ENCODE measurements at regions not wholly inside any gene's neighbourhood (a gene's known extent, or its start where the extent isn't known, plus 50 kb on each side); places are given as distances from the start of the nearest gene placed in this dataset.

GRCh38 chr10:105605104-105605503 is 964.0 kb downstream of the SORCS3 start:
- Mint-ChIP-seq H3K36me3 (peaks cover 3% of the 10 kb centered on the region), H3K9me3 (peaks cover 12% of the 10 kb centered on the region), H3K4me1 (peaks cover 2% of the 10 kb centered on the region)

GRCh38 chr10:105598207-105598606 is 957.1 kb downstream of the SORCS3 start:
- TF ChIP-seq, protein P1, sequence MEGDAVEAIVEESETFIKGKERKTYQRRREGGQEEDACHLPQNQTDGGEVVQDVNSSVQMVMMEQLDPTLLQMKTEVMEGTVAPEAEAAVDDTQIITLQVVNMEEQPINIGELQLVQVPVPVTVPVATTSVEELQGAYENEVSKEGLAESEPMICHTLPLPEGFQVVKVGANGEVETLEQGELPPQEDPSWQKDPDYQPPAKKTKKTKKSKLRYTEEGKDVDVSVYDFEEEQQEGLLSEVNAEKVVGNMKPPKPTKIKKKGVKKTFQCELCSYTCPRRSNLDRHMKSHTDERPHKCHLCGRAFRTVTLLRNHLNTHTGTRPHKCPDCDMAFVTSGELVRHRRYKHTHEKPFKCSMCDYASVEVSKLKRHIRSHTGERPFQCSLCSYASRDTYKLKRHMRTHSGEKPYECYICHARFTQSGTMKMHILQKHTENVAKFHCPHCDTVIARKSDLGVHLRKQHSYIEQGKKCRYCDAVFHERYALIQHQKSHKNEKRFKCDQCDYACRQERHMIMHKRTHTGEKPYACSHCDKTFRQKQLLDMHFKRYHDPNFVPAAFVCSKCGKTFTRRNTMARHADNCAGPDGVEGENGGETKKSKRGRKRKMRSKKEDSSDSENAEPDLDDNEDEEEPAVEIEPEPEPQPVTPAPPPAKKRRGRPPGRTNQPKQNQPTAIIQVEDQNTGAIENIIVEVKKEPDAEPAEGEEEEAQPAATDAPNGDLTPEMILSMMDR (IDR thresholded peaks at IDR 0.05; ENCODE audit: unreplicated experiment), result no peak
- Mint-ChIP-seq H3K27me3 (ENCODE audit: low read depth) (peaks cover 2% of the 10 kb centered on the region), H3K4me3 (no peak overlapping the region), H3K4me1 (peaks cover 4% of the 10 kb centered on the region), H3K9me3 (peaks cover 6% of the 10 kb centered on the region), H3K36me3 (peaks cover 3% of the 10 kb centered on the region), H3K27ac (no peak overlapping the region)
- DNase-seq (ENCODE audit: low spot score in 2 of 2, unreplicated experiment in 2 of 2), result no peak

More at GRCh38 chr10:105605104-105605503, 964.0 kb downstream of the SORCS3 start:
- TF ChIP-seq, protein P1 (IDR thresholded peaks at IDR 0.05; ENCODE audit: unreplicated experiment), result no peak
- no peaks in the 10 kb centered on the region for H3K27me3 Mint-ChIP-seq (ENCODE audit: low read depth)
- DNase-seq (ENCODE audit: low spot score in 2 of 2, unreplicated experiment in 2 of 2), result no peak
- no peak overlapping the region for H3K27ac Mint-ChIP-seq
- no peak overlapping the region for H3K4me3 Mint-ChIP-seq

DNA sequence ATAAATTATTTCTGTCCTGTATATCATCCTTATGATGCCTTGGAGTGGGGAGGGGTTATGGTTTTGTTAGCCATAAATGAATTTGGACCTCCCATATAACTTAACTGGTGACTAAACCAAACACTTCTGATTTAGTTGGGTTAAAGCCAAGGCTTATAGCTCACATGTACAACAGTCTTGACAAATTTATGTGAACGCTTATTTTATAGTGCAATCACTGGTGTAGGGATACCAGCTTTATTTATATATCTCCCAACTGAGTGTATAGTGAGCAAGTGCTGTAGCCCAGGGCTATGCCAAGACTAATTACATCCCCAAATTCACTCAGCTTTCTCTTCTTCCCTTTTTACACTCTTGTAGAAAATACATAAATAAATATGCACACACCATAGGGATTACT is 956.2 kb downstream of the SORCS3 start:
- no peaks in the 10 kb centered on the region for H3K9me3 Mint-ChIP-seq

GRCh38 chr10:105596749-105597148 is 955.7 kb downstream of the SORCS3 start:
- Mint-ChIP-seq H3K9me3 (no peaks in the 10 kb centered on the region), H3K4me3 (no peak overlapping the region), H3K27me3 (ENCODE audit: low read depth) (peaks cover 2% of the 10 kb centered on the region), H3K36me3 (no peaks in the 10 kb centered on the region), H3K27ac (no peak overlapping the region), H3K4me1 (peaks cover 8% of the 10 kb centered on the region)
- TF ChIP-seq, protein P1 (IDR thresholded peaks at IDR 0.05; ENCODE audit: unreplicated experiment), result no peak
- DNase-seq (ENCODE audit: low spot score in 2 of 2, unreplicated experiment in 2 of 2), result no peak

More for the DNA sequence above, 956.2 kb downstream of the SORCS3 start:
- TF ChIP-seq, protein P1 (IDR thresholded peaks at IDR 0.05; ENCODE audit: unreplicated experiment), result no peak
- H3K27ac Mint-ChIP-seq, result no peak overlapping the region
- peaks cover 4% of the 10 kb centered on the region for H3K4me1 Mint-ChIP-seq
- peaks cover 2% of the 10 kb centered on the region for H3K27me3 Mint-ChIP-seq (ENCODE audit: low read depth)
- no peak for DNase-seq (ENCODE audit: low spot score in 2 of 2, unreplicated experiment in 2 of 2)
- no peaks in the 10 kb centered on the region for H3K36me3 Mint-ChIP-seq
- H3K4me3 Mint-ChIP-seq, result no peak overlapping the region

- Mint-ChIP-seq H3K9me3 (no peaks in the 10 kb centered on the region), H3K4me3 (no peak overlapping the region), H3K36me3 (no peaks in the 10 kb centered on the region), H3K27me3 (ENCODE audit: low read depth) (peaks cover 2% of the 10 kb centered on the region), H3K27ac (no peak overlapping the region), H3K4me1 (peaks cover 11% of the 10 kb centered on the region)
- TF ChIP-seq, protein P1 (IDR thresholded peaks at IDR 0.05; ENCODE audit: unreplicated experiment), result no peak
- DNase-seq (ENCODE audit: low spot score in 2 of 2, unreplicated experiment in 2 of 2), result no peak
These were observed 953.2 kb downstream of the SORCS3 start for GRCh38 chr10:105594296-105594695.

GRCh38 chr10:105592468-105592867 is 951.4 kb downstream of the SORCS3 start:
- Mint-ChIP-seq H3K36me3 (no peaks in the 10 kb centered on the region), H3K4me3 (no peak overlapping the region), H3K9me3 (no peaks in the 10 kb centered on the region), H3K27ac (no peak overlapping the region), H3K27me3 (ENCODE audit: low read depth) (peaks cover 2% of the 10 kb centered on the region), H3K4me1 (peaks cover 11% of the 10 kb centered on the region)
- TF ChIP-seq, protein P1 (IDR thresholded peaks at IDR 0.05; ENCODE audit: unreplicated experiment), result no peak
- no peak for DNase-seq (ENCODE audit: low spot score in 2 of 2, unreplicated experiment in 2 of 2)

Data from mesothelial cell of epicardium (in vitro differentiated cells).